ENCODE measurements at regions not wholly inside any gene's neighbourhood (a gene's known extent, or its start where the extent isn't known, plus 50 kb on each side); places are given as distances from the start of the nearest gene placed in this dataset.

DNA sequence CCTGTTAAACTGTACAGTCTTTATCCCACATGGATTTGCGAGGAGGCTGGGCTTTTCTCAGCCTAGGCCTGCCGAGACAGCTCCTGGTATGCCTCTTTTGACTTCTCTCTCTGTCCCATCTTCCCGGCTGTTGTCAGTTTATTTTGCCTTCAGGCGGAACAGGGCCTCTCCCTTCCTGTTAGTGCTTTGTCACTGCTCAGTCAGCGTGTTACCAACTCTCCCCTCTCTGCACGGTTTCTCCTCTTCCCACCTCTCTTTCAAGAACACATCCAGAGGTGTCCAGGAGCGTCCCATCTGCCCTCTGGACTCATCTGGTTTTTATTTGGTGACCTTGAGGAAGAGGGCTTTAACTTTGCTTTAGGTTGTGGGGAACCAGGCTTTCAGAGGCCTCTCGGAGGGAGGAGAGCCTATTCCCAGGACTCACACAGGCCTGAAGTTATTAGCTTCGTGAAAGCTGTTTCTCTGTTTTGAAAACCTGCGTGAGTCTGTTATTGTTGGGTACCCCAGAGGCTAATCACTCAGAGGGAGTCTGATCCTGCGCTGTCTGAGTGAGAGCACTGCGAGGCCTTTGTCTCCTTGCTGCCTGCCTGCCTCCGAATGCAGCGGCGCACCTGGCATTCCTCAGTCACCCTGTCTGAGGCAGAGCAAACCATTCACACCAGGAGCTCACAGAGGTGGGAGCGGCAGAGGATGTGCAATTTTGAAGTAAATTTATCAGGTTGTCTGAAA, 234.4 kb upstream of the MPDZ start:
- no peaks in the 10 kb centered on the region for H3K9me3 ChIP-seq
- no peak overlapping the region for H3K4me3 ChIP-seq
- H3K27ac ChIP-seq = peak overlapping the region in 3 of 4 donors; percentile 37 to 59 (median 38)
- H3K4me1 ChIP-seq = peaks cover 0 to 8% (median 6%) of the 10 kb centered on the region in 3 donors
- 53 to 78% methylated on average over 11 of the region's 16 CpGs for WGBS, 2 donors (ENCODE audit: low coverage in 1 of 2)
- no peak for TF ChIP-seq POLR2AphosphoS5 (IDR thresholded peaks at IDR 0.05)
- no peak for TF ChIP-seq EP300 (IDR thresholded peaks at IDR 0.05)
- no peak for TF ChIP-seq POLR2A (IDR thresholded peaks at IDR 0.05)
- TF ChIP-seq, protein P1, sequence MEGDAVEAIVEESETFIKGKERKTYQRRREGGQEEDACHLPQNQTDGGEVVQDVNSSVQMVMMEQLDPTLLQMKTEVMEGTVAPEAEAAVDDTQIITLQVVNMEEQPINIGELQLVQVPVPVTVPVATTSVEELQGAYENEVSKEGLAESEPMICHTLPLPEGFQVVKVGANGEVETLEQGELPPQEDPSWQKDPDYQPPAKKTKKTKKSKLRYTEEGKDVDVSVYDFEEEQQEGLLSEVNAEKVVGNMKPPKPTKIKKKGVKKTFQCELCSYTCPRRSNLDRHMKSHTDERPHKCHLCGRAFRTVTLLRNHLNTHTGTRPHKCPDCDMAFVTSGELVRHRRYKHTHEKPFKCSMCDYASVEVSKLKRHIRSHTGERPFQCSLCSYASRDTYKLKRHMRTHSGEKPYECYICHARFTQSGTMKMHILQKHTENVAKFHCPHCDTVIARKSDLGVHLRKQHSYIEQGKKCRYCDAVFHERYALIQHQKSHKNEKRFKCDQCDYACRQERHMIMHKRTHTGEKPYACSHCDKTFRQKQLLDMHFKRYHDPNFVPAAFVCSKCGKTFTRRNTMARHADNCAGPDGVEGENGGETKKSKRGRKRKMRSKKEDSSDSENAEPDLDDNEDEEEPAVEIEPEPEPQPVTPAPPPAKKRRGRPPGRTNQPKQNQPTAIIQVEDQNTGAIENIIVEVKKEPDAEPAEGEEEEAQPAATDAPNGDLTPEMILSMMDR (IDR thresholded peaks at IDR 0.05) = no peak
- H3K36me3 ChIP-seq = no peaks in the 10 kb centered on the region
- ATAC-seq = peak; percentile 25
- H3K27me3 ChIP-seq = no peaks in the 10 kb centered on the region

DNA sequence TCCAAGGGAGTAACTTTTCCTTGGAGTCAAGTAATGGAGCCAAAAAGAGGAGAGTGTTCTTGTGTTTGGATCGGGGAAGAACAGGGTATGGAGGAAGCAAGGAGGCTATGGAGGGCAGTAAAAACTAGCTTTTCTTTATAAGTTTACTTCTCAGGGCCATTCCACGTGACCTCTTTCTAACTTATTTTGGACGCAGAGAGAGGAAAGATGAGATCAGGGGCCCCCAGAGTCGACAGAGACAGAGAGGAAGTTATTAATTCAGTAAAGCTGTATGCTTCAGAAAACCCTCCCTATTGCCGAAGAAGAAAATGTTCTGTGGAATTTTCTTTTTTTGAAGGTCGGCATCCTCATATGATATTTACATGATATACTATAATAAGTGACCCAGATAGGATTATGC, 233.8 kb upstream of the MPDZ start:
- WGBS, 2 donors (ENCODE audit: low coverage in 1 of 2) = 26 to 70% methylated on average over 2 to 6 of the region's 6 CpGs
- ATAC-seq = no peak
- Histone ChIP-seq H3K36me3 (no peaks in the 10 kb centered on the region), H3K4me3 (no peak overlapping the region), H3K4me1 (peaks cover 0 to 8% (median 6%) of the 10 kb centered on the region in 3 donors), H3K9me3 (no peaks in the 10 kb centered on the region), H3K27me3 (no peaks in the 10 kb centered on the region), H3K27ac (peak overlapping the region in 3 of 4 donors; percentile 37 to 59 (median 38))
- TF ChIP-seq, protein P1 (IDR thresholded peaks at IDR 0.05) = no peak
- TF ChIP-seq EP300 (IDR thresholded peaks at IDR 0.05) = no peak
- TF ChIP-seq POLR2AphosphoS5 (IDR thresholded peaks at IDR 0.05) = no peak

DNA sequence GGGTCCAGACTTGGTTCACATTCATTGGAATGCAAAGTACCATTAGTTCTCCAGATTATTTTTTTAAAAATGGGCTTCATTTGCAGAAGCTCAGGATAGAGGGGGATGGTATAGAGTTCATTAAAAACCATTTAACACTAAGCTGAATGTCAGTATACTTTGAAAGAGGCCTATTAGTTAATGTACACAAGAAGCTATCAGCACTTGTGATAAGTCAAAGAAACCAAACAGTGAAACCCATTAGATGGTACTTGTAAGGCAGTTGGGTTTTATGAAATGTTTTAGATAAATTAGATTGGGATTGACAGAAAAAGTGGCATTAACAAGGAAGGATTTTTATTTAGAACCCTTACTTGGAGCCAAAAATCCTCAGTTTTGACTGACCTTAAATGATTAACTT, 229.2 kb upstream of the MPDZ start:
- H3K36me3 ChIP-seq = no peaks in the 10 kb centered on the region
- no peak overlapping the region for H3K4me3 ChIP-seq
- ATAC-seq = no peak
- H3K9me3 ChIP-seq = no peaks in the 10 kb centered on the region
- no peak for TF ChIP-seq POLR2AphosphoS5 (IDR thresholded peaks at IDR 0.05)
- TF ChIP-seq EP300 (IDR thresholded peaks at IDR 0.05) = no peak
- no peak for TF ChIP-seq POLR2A (IDR thresholded peaks at IDR 0.05)
- TF ChIP-seq, protein P1 (IDR thresholded peaks at IDR 0.05) = no peak
- peaks cover 0 to 4% (median 2%) of the 10 kb centered on the region in 3 donors for H3K4me1 ChIP-seq
- no peak overlapping the region for H3K27ac ChIP-seq
- no peaks in the 10 kb centered on the region for H3K27me3 ChIP-seq

DNA sequence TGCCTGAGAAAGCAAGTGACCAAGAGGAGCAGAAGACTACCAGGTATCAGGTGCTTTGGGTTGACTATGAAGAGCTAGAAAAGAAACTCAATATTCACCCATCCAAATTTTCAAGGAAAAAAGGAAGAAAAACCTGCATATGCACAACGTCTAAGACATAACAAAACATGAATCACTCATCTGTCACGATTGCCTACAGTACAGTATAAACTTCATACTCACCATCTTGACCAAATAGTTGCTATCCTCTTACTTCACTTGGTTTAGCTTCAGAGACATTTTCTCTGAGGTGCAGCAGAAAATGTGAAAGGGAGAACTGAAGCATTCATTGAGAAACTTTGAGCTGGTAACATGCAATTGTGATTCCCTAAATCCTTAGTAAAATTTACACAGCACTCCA, 228.6 kb upstream of the MPDZ start:
- Histone ChIP-seq H3K36me3 (no peaks in the 10 kb centered on the region), H3K27me3 (no peaks in the 10 kb centered on the region), H3K27ac (no peak overlapping the region), H3K9me3 (no peaks in the 10 kb centered on the region), H3K4me3 (no peak overlapping the region), H3K4me1 (no peaks in the 10 kb centered on the region)
- TF ChIP-seq EP300 (IDR thresholded peaks at IDR 0.05) = no peak
- TF ChIP-seq POLR2A (IDR thresholded peaks at IDR 0.05) = no peak
- TF ChIP-seq, protein P1 (IDR thresholded peaks at IDR 0.05) = no peak
- TF ChIP-seq POLR2AphosphoS5 (IDR thresholded peaks at IDR 0.05) = no peak
- 66 to 86% methylated on average over 2 of the region's 2 CpGs for WGBS, 2 donors (ENCODE audit: low coverage in 1 of 2)
- ATAC-seq = no peak

DNA sequence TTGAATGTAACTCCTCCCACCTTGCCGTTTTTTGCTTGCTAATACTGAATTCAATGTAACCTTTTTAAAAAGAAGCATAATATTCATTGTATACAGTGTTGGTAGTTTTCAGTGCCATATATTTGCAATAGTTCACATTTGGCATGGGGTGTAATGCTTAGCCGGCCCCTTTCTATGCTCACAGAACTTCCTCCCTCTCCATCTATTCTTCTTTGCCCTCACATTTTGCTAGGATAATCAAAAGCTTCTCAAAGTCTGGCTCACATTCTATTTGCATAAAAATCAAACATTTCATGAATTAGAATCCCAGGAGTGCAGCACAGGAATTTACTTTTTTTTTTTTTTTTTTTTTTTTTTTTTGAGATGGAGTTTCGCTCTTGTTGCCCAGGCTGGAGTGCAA, 226.3 kb upstream of the MPDZ start:
- no peaks in the 10 kb centered on the region for H3K9me3 ChIP-seq
- 89 to 94% methylated on average over 2 of the region's 3 CpGs for WGBS, 2 donors (ENCODE audit: low coverage in 1 of 2)
- TF ChIP-seq, protein P1 (IDR thresholded peaks at IDR 0.05) = no peak
- no peak for TF ChIP-seq POLR2AphosphoS5 (IDR thresholded peaks at IDR 0.05)
- TF ChIP-seq EP300 (IDR thresholded peaks at IDR 0.05) = no peak
- no peak for TF ChIP-seq POLR2A (IDR thresholded peaks at IDR 0.05)

More for the DNA sequence above, 226.3 kb upstream of the MPDZ start:
- ATAC-seq = no peak
- Histone ChIP-seq H3K27ac (no peak overlapping the region), H3K4me3 (no peak overlapping the region), H3K4me1 (no peaks in the 10 kb centered on the region), H3K27me3 (no peaks in the 10 kb centered on the region), H3K36me3 (no peaks in the 10 kb centered on the region)

All from gastroesophageal sphincter (tissue), 4 donors.